GM12801 (cell line): ENCODE measurements at regions not wholly inside any gene's neighbourhood (a gene's known extent, or its start where the extent isn't known, plus 50 kb on each side); places are given as distances from the start of the nearest gene placed in this dataset.

ENCODE experiments used
- CTCF ChIP-seq: IDR thresholded peaks from one replicate; pipeline ENCODE4 v1.5.1; 2011; ENCODE audit warnings: control low read depth; ENCODE audit not compliant: insufficient read length; ENCODE audit errors: extremely low read depth

GRCh38 chr12:126935435-126935834 lies 1331.5 kb upstream of the TMEM132C start:
- no peak for TF ChIP-seq CTCF

- no peak for TF ChIP-seq CTCF
These were observed 1330.7 kb upstream of the TMEM132C start for GRCh38 chr12:126936181-126936851.

GRCh38 chr12:126937431-126937830 lies 1329.5 kb upstream of the TMEM132C start:
- TF ChIP-seq CTCF = no peak

GRCh38 chr12:126944684-126945083 lies 1322.3 kb upstream of the TMEM132C start:
- no peak for TF ChIP-seq CTCF

- TF ChIP-seq CTCF = no peak
These were observed 1317.4 kb upstream of the TMEM132C start for GRCh38 chr12:126949558-126949957.

- TF ChIP-seq CTCF = no peak
These were observed 1316.7 kb upstream of the TMEM132C start for GRCh38 chr12:126950266-126950665.

- TF ChIP-seq CTCF = no peak
These were observed 1314.6 kb upstream of the TMEM132C start for GRCh38 chr12:126952096-126953007.
